Muscle layer of duodenum (tissue), 2 donors: ENCODE measurements at regions not wholly inside any gene's neighbourhood (a gene's known extent, or its start where the extent isn't known, plus 50 kb on each side); places are given as distances from the start of the nearest gene placed in this dataset.
"Not testable (repeated sequence)": the region's sequence is repeated elsewhere in the genome, so short reads cannot be mapped to it uniquely, and the experiment has no call there.

Experiments used
- H3K27ac ChIP-seq: one replicate; pipeline ENCODE4 v1.7.0; 2013; ENCODE audit warnings: mild to moderate bottlenecking, low read length
- H3K27me3 ChIP-seq: one replicate; pipeline ENCODE4 v1.7.0; 2013; ENCODE audit warnings: low read depth, mild to moderate bottlenecking, control low read depth, low read length
- H3K36me3 ChIP-seq, 2 donors: one replicate each; pipeline ENCODE4 v1.7.0; 2013; ENCODE audit warnings: low read length in 2 of 2, control low read depth in 1 of 2, mild to moderate bottlenecking in 1 of 2; ENCODE audit not compliant: insufficient read depth in 2 of 2, control insufficient read depth in 1 of 2
- H3K4me1 ChIP-seq, 2 donors: one replicate each; pipeline ENCODE4 v1.7.0; 2013; ENCODE audit warnings: low read length in 2 of 2, mild to moderate bottlenecking in 2 of 2, control low read depth in 1 of 2, moderate library complexity in 1 of 2; ENCODE audit not compliant: insufficient read depth in 2 of 2, control insufficient read depth in 1 of 2
- H3K4me3 ChIP-seq, 2 donors: one replicate each; pipeline ENCODE4 v1.7.0; 2013; ENCODE audit warnings: low read length in 2 of 2, low read depth in 1 of 2, mild to moderate bottlenecking in 1 of 2
- H3K9me3 ChIP-seq, 2 donors: one replicate each; pipeline ENCODE4 v1.7.0; 2013; ENCODE audit warnings: low read length in 2 of 2, control low read depth in 1 of 2, mild to moderate bottlenecking in 1 of 2; ENCODE audit not compliant: control insufficient read depth in 1 of 2
- donor health status: healthy.

GRCh38 chr1:116185161-116185701 is 74.0 kb downstream of the MAB21L3 start:
- Histone ChIP-seq H3K4me1 (no peaks in the 10 kb centered on the region), H3K27ac (no peak overlapping the region), H3K36me3 (no peaks in the 10 kb centered on the region), H3K9me3 (no peaks in the 10 kb centered on the region), H3K27me3 (no peaks in the 10 kb centered on the region), H3K4me3 (no peak overlapping the region)

- no peak overlapping the region for H3K27ac ChIP-seq
- H3K4me1 ChIP-seq, result no peaks in the 10 kb centered on the region
- no peak overlapping the region for H3K4me3 ChIP-seq
- no peaks in the 10 kb centered on the region for H3K9me3 ChIP-seq
- no peaks in the 10 kb centered on the region for H3K27me3 ChIP-seq
- H3K36me3 ChIP-seq, result no peaks in the 10 kb centered on the region
These were observed 78.3 kb downstream of the MAB21L3 start for GRCh38 chr1:116189481-116189880.

GRCh38 chr1:116191294-116191693 is 80.1 kb downstream of the MAB21L3 start:
- no peaks in the 10 kb centered on the region for H3K9me3 ChIP-seq
- H3K4me1 ChIP-seq, result no peaks in the 10 kb centered on the region
- H3K27me3 ChIP-seq, result no peaks in the 10 kb centered on the region
- no peak overlapping the region for H3K4me3 ChIP-seq
- no peak overlapping the region for H3K27ac ChIP-seq
- H3K36me3 ChIP-seq, result no peaks in the 10 kb centered on the region

- Histone ChIP-seq H3K27ac (no peak overlapping the region), H3K27me3 (no peaks in the 10 kb centered on the region), H3K36me3 (no peaks in the 10 kb centered on the region)
These were observed 82.6 kb downstream of the MAB21L3 start for GRCh38 chr1:116193768-116194167.

GRCh38 chr1:116194568-116194967 is 83.4 kb downstream of the MAB21L3 start:
- Histone ChIP-seq H3K4me1 (no peaks in the 10 kb centered on the region), H3K4me3 (no peak overlapping the region), H3K27me3 (no peaks in the 10 kb centered on the region)

More at GRCh38 chr1:116193768-116194167, 82.6 kb downstream of the MAB21L3 start:
- Histone ChIP-seq H3K4me1 (no peaks in the 10 kb centered on the region), H3K4me3 (no peak overlapping the region), H3K9me3 (no peaks in the 10 kb centered on the region)

GRCh38 chr1:116195077-116195868 is 84.1 kb downstream of the MAB21L3 start:
- no peak overlapping the region for H3K27ac ChIP-seq
- no peaks in the 10 kb centered on the region for H3K4me1 ChIP-seq

More at GRCh38 chr1:116194568-116194967, 83.4 kb downstream of the MAB21L3 start:
- no peak overlapping the region for H3K27ac ChIP-seq
- H3K36me3 ChIP-seq, result no peaks in the 10 kb centered on the region
- no peaks in the 10 kb centered on the region for H3K9me3 ChIP-seq

GRCh38 chr1:116200343-116200742 is 89.1 kb downstream of the MAB21L3 start:
- not testable (repeated sequence) for H3K4me3 ChIP-seq, H3K27me3 ChIP-seq, H3K4me1 ChIP-seq, H3K36me3 ChIP-seq, H3K27ac ChIP-seq, H3K9me3 ChIP-seq

More at GRCh38 chr1:116195077-116195868, 84.1 kb downstream of the MAB21L3 start:
- Histone ChIP-seq H3K27me3 (no peaks in the 10 kb centered on the region), H3K9me3 (no peaks in the 10 kb centered on the region), H3K36me3 (no peaks in the 10 kb centered on the region), H3K4me3 (no peak overlapping the region)

GRCh38 chr1:116201911-116202310 is 90.7 kb downstream of the MAB21L3 start:
- no peak overlapping the region for H3K27ac ChIP-seq

GRCh38 chr1:116203181-116203723 is 92.1 kb downstream of the MAB21L3 start:
- Histone ChIP-seq H3K36me3 (no peaks in the 10 kb centered on the region), H3K4me1 (no peaks in the 10 kb centered on the region), H3K4me3 (no peak overlapping the region), H3K9me3 (no peaks in the 10 kb centered on the region), H3K27ac (no peak overlapping the region), H3K27me3 (no peaks in the 10 kb centered on the region)

More at GRCh38 chr1:116201911-116202310, 90.7 kb downstream of the MAB21L3 start:
- Histone ChIP-seq H3K27me3 (no peaks in the 10 kb centered on the region), H3K4me1 (no peaks in the 10 kb centered on the region), H3K36me3 (no peaks in the 10 kb centered on the region), H3K4me3 (no peak overlapping the region), H3K9me3 (no peaks in the 10 kb centered on the region)

GRCh38 chr1:116203920-116204319 is 92.7 kb downstream of the MAB21L3 start:
- no peak overlapping the region for H3K27ac ChIP-seq
- no peaks in the 10 kb centered on the region for H3K9me3 ChIP-seq
- no peaks in the 10 kb centered on the region for H3K36me3 ChIP-seq
- H3K4me3 ChIP-seq, result no peak overlapping the region
- H3K27me3 ChIP-seq, result no peaks in the 10 kb centered on the region
- H3K4me1 ChIP-seq, result no peaks in the 10 kb centered on the region

GRCh38 chr1:116205941-116206679 is 94.9 kb downstream of the MAB21L3 start:
- Histone ChIP-seq H3K36me3 (no peaks in the 10 kb centered on the region), H3K27ac (no peak overlapping the region), H3K4me1 (no peaks in the 10 kb centered on the region), H3K27me3 (no peaks in the 10 kb centered on the region), H3K9me3 (no peaks in the 10 kb centered on the region), H3K4me3 (no peak overlapping the region)
